IgD-negative memory B cell (primary cell): ENCODE measurements at regions not wholly inside any gene's neighbourhood (a gene's known extent, or its start where the extent isn't known, plus 50 kb on each side); places are given as distances from the start of the nearest gene placed in this dataset.

Source experiments
- H3K27ac Mint-ChIP-seq, 3 donors: one replicate each; pipeline ENCODE4 v1.8.0; 2020 to 2022; ENCODE audit warnings: mild to moderate bottlenecking in 3 of 3, mixed read lengths in 3 of 3, moderate library complexity in 1 of 3
- H3K27me3 Mint-ChIP-seq: one replicate; pipeline ENCODE4 v1.8.0; 2021; ENCODE audit warnings: mixed read lengths
- H3K36me3 Mint-ChIP-seq: one replicate; pipeline ENCODE4 v1.8.0; 2020; ENCODE audit warnings: mild to moderate bottlenecking, mixed read lengths
- H3K4me1 Mint-ChIP-seq, 3 donors: one replicate each; pipeline ENCODE4 v1.8.0; 2020 to 2022; ENCODE audit warnings: mixed read lengths in 3 of 3, mild to moderate bottlenecking in 1 of 3
- H3K4me3 Mint-ChIP-seq, 4 donors: one replicate each; pipeline ENCODE4 v1.8.0; 2020 to 2022; ENCODE audit warnings: mild to moderate bottlenecking in 4 of 4, mixed read lengths in 4 of 4, moderate library complexity in 3 of 4
- H3K9me3 Mint-ChIP-seq, 3 donors: one replicate each; pipeline ENCODE4 v1.8.0; 2020 to 2021; ENCODE audit warnings: mixed read lengths in 3 of 3, mild to moderate bottlenecking in 1 of 3

- Mint-ChIP-seq H3K4me3 (no peak overlapping the region), H3K36me3 (no peaks in the 10 kb centered on the region), H3K27ac (no peak overlapping the region), H3K27me3 (no peaks in the 10 kb centered on the region), H3K4me1 (no peaks in the 10 kb centered on the region), H3K9me3 (no peaks in the 10 kb centered on the region)
Measured at GRCh38 chr1:60898413-60898812, 183.9 kb upstream of the NFIA start.

- H3K4me1 Mint-ChIP-seq = no peaks in the 10 kb centered on the region
- H3K9me3 Mint-ChIP-seq = no peaks in the 10 kb centered on the region
- H3K36me3 Mint-ChIP-seq = no peaks in the 10 kb centered on the region
- no peak overlapping the region for H3K27ac Mint-ChIP-seq
- H3K27me3 Mint-ChIP-seq = peaks cover 3% of the 10 kb centered on the region
- H3K4me3 Mint-ChIP-seq = no peak overlapping the region
Measured at GRCh38 chr1:60896701-60897363, 185.5 kb upstream of the NFIA start.

- H3K36me3 Mint-ChIP-seq = no peaks in the 10 kb centered on the region
- no peaks in the 10 kb centered on the region for H3K9me3 Mint-ChIP-seq
- peaks cover 3% of the 10 kb centered on the region for H3K27me3 Mint-ChIP-seq
- H3K4me1 Mint-ChIP-seq = no peaks in the 10 kb centered on the region
- H3K4me3 Mint-ChIP-seq = no peak overlapping the region
- H3K27ac Mint-ChIP-seq = no peak overlapping the region
Measured at GRCh38 chr1:60895701-60896100, 186.7 kb upstream of the NFIA start.

- Mint-ChIP-seq H3K9me3 (no peaks in the 10 kb centered on the region), H3K4me3 (no peak overlapping the region), H3K27ac (no peak overlapping the region), H3K36me3 (no peaks in the 10 kb centered on the region), H3K27me3 (peaks cover 3% of the 10 kb centered on the region), H3K4me1 (no peaks in the 10 kb centered on the region)
Measured at GRCh38 chr1:60895252-60895651, 187.1 kb upstream of the NFIA start.

- H3K4me1 Mint-ChIP-seq = no peaks in the 10 kb centered on the region
Measured at GRCh38 chr1:60894741-60895140, 187.6 kb upstream of the NFIA start.

GRCh38 chr1:60894130-60894529 is 188.2 kb upstream of the NFIA start:
- Mint-ChIP-seq H3K4me3 (no peak overlapping the region), H3K4me1 (no peaks in the 10 kb centered on the region), H3K27ac (no peak overlapping the region), H3K9me3 (no peaks in the 10 kb centered on the region), H3K27me3 (peaks cover 3% of the 10 kb centered on the region), H3K36me3 (no peaks in the 10 kb centered on the region)

More at GRCh38 chr1:60894741-60895140, 187.6 kb upstream of the NFIA start:
- H3K9me3 Mint-ChIP-seq = no peaks in the 10 kb centered on the region
- no peak overlapping the region for H3K27ac Mint-ChIP-seq
- no peaks in the 10 kb centered on the region for H3K36me3 Mint-ChIP-seq
- H3K4me3 Mint-ChIP-seq = no peak overlapping the region
- peaks cover 3% of the 10 kb centered on the region for H3K27me3 Mint-ChIP-seq

- Mint-ChIP-seq H3K27me3 (peaks cover 3% of the 10 kb centered on the region), H3K4me1 (no peaks in the 10 kb centered on the region), H3K27ac (no peak overlapping the region), H3K36me3 (no peaks in the 10 kb centered on the region), H3K9me3 (no peaks in the 10 kb centered on the region), H3K4me3 (no peak overlapping the region)
Measured at GRCh38 chr1:60893136-60893930, 189.0 kb upstream of the NFIA start.

GRCh38 chr1:60891765-60892164 is 190.6 kb upstream of the NFIA start:
- Mint-ChIP-seq H3K27me3 (peaks cover 3% of the 10 kb centered on the region), H3K4me1 (peaks cover 0 to under 1% (median 0%) of the 10 kb centered on the region in 3 donors), H3K27ac (no peak overlapping the region), H3K36me3 (no peaks in the 10 kb centered on the region), H3K9me3 (no peaks in the 10 kb centered on the region), H3K4me3 (no peak overlapping the region)

GRCh38 chr1:60891281-60891680 is 191.1 kb upstream of the NFIA start:
- peaks cover 0 to 2% (median 0%) of the 10 kb centered on the region in 3 donors for H3K4me1 Mint-ChIP-seq
- no peaks in the 10 kb centered on the region for H3K9me3 Mint-ChIP-seq
- H3K36me3 Mint-ChIP-seq = no peaks in the 10 kb centered on the region
- no peak overlapping the region for H3K27ac Mint-ChIP-seq
- no peak overlapping the region for H3K4me3 Mint-ChIP-seq
- H3K27me3 Mint-ChIP-seq = peaks cover 3% of the 10 kb centered on the region

GRCh38 chr1:60890664-60891063 is 191.7 kb upstream of the NFIA start:
- Mint-ChIP-seq H3K4me3 (no peak overlapping the region), H3K27me3 (peaks cover 3% of the 10 kb centered on the region), H3K36me3 (no peaks in the 10 kb centered on the region), H3K4me1 (peaks cover 0 to 2% (median 0%) of the 10 kb centered on the region in 3 donors), H3K9me3 (no peaks in the 10 kb centered on the region), H3K27ac (no peak overlapping the region)

GRCh38 chr1:60889709-60890108 is 192.7 kb upstream of the NFIA start:
- no peak overlapping the region for H3K4me3 Mint-ChIP-seq
- H3K4me1 Mint-ChIP-seq = peaks cover 0 to 2% (median 0%) of the 10 kb centered on the region in 3 donors
- H3K27ac Mint-ChIP-seq = no peak overlapping the region
- no peaks in the 10 kb centered on the region for H3K9me3 Mint-ChIP-seq
- H3K36me3 Mint-ChIP-seq = no peaks in the 10 kb centered on the region
- H3K27me3 Mint-ChIP-seq = peaks cover 4% of the 10 kb centered on the region

- Mint-ChIP-seq H3K27me3 (peaks cover 5% of the 10 kb centered on the region), H3K27ac (no peak overlapping the region), H3K9me3 (no peaks in the 10 kb centered on the region), H3K4me1 (peaks cover 0 to 2% (median 0%) of the 10 kb centered on the region in 3 donors), H3K36me3 (no peaks in the 10 kb centered on the region), H3K4me3 (no peak overlapping the region)
Measured at GRCh38 chr1:60888126-60888525, 194.2 kb upstream of the NFIA start.

- Mint-ChIP-seq H3K36me3 (no peaks in the 10 kb centered on the region), H3K27me3 (peaks cover 3% of the 10 kb centered on the region), H3K4me3 (no peak overlapping the region), H3K9me3 (no peaks in the 10 kb centered on the region), H3K4me1 (peaks cover 0 to 2% (median 0%) of the 10 kb centered on the region in 3 donors), H3K27ac (no peak overlapping the region)
Measured at GRCh38 chr1:60886793-60887331, 195.5 kb upstream of the NFIA start.

GRCh38 chr1:60886090-60886489 is 196.3 kb upstream of the NFIA start:
- peaks cover 3% of the 10 kb centered on the region for H3K27me3 Mint-ChIP-seq
- H3K4me3 Mint-ChIP-seq = no peak overlapping the region
- H3K4me1 Mint-ChIP-seq = peaks cover 0 to 2% (median 0%) of the 10 kb centered on the region in 3 donors
- no peak overlapping the region for H3K27ac Mint-ChIP-seq
- H3K9me3 Mint-ChIP-seq = no peaks in the 10 kb centered on the region
- H3K36me3 Mint-ChIP-seq = no peaks in the 10 kb centered on the region

- no peak overlapping the region for H3K27ac Mint-ChIP-seq
- no peaks in the 10 kb centered on the region for H3K4me1 Mint-ChIP-seq
- H3K4me3 Mint-ChIP-seq = no peak overlapping the region
- H3K36me3 Mint-ChIP-seq = peaks cover 2% of the 10 kb centered on the region
- peaks cover 3% of the 10 kb centered on the region for H3K27me3 Mint-ChIP-seq
- peaks cover 0 to 1% (median 0%) of the 10 kb centered on the region in 3 donors for H3K9me3 Mint-ChIP-seq
Measured at GRCh38 chr1:60880202-60880601, 202.2 kb upstream of the NFIA start.
